CD4-positive, alpha-beta T cell treated with Interferon alpha-2 for 1 hour (primary cell): ENCODE measurements at regions not wholly inside any gene's neighbourhood (a gene's known extent, or its start where the extent isn't known, plus 50 kb on each side); places are given as distances from the start of the nearest gene placed in this dataset.
"Not testable (repeated sequence)": the region's sequence is repeated elsewhere in the genome, so short reads cannot be mapped to it uniquely, and the experiment has no call there.

Source experiments
- DNase-seq, 2 donors: peaks; one replicate each; pipeline ENCODE4 v3.0.0-alpha.2; 2020 to 2022

DNA sequence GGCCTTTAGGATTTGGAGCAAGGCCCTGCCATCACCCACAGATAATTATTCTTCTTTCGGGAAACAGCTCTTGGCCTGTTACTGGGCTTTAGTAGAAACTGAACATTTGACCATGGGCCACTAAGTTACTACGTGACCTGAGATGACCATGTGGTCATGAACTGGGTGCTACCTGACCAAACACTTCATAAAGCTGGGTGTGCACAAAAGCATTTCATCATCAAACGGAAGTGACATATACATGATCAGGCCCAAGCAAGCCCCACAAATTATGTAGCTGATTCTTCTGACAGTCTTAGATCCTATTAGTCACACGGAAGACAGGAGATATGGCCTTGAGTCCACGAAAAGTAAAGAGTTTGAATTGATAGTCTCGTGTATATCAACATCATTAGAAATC lies 130.9 kb upstream of the FBN2 start:
- no peak for DNase-seq

DNA sequence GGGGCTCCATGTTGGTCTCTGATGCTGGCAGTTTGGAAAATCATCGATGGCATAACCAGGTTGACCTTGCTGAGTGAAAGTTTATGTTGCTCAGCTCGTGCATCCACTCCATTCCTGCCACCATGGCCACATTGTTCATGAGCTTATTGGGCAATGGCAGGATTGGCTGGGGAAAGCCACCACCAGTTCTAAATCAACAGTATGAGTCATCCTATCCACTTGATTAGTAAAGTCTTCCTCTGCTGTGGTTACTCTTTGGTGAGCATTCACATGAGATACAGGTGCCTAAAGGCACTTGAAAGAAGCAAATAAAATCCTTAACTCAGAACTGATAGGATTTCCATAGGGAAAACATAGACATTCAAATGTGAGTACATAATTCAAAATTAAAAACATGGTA lies 131.8 kb upstream of the FBN2 start:
- no peak for DNase-seq

DNA sequence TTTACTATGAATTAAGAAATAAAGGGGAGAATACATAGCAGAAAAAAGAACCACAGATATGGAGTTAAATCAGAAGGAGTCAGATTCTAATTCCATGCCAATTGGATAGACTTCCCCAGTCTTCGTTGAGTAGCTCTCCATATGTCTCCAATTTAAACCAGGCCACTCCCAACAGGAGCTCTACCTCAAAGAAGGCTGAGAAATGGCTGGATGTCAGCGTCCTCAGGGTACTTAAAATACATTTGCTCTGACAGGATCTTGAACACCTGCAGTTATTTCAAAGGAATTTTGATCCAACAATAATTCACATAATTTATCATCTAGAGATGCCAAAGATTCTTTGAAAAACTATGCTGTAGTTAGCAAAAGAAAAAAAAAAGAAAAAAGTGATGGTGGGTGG lies 133.9 kb upstream of the FBN2 start:
- DNase-seq = no peak

DNA sequence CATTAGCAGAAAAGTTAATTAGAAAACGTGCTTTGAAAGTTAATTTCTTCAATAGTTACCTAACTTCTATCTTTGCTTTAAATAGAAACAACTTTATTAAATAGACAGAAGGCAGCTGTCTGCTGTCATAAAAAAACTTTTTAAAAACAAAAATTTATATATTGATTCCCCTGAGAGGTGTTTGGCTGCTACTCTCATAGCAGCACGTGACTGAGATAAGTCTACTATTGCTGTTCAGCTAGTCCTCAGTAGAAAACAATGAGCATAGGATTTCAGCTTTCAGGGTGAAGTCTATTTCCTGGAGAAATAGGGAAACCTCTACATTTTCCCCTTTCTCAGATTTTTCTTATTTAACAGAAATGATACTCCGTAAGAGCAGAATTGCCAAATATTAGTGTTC lies 135.0 kb upstream of the FBN2 start:
- DNase-seq = no peak

DNA sequence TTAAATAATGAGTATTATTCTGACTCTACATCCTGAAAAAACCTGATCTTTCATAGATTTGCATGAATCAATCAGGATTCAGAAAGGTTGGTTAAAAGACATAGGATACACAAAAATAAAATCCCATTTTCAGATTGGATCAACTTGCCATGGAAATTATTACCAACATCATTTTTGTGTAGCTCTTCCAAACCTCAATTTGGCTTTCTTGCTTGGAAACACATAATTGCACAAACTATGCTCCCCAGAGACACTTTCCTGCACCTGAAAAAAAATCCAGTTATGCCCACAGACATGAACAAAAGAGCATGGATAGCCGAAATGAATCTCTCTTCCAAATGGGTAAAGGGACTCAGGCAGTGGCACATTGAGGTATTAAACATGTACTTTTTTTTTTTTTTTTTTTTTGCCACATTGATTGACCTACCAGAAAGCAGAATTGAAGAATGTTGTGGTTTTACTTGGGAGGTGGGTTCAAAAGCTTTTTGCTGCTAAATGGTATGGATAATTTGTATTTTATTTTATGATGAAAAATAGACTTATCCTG lies 135.4 kb upstream of the FBN2 start:
- no peak for DNase-seq

DNA sequence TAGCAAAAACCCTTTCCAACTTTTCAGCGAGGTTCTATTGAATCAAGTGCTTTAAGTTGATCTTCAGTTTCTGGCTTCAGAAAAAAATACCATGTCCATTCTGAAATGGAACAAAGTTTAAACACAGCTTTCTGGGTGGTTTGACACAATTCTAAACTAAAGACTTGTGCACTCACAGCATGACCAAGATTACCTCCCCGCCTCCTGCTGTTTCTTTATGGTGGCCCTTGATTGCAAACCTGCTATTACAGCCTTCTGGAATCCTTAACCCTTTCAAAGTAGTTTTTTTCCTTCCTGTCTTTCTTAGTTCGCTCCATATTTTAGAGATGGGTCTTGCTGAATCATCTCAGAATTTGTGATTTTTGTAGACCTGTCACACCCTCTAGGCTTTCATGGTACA lies 135.9 kb upstream of the FBN2 start:
- no peak for DNase-seq

DNA sequence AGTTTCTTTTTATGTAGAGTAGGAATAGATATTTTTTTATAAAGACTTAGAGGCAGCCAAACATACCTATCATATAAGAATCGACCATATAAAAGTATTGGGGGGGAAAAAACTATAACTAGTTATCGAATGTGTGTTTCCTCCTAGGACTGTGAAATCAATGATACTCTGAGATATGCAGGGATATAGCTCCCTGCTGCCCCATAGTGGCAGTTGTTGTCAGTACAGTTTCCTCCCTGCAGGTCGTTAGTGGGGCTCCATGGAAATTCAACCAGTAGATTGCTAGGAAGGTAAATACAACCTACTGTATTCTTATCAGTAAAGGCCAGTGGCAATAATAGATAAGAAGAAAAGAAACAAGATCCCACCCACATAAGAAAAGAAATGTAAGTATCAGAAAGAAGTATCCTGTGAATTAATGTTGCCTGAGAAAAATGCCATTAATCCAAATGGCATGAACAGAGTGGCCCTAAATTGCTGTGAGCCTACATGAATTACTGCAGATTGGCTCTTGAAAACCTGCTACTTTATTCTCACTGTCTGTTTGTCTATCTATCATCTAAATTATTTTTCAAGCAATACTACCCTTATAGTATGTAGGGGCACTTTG lies 136.9 kb upstream of the FBN2 start:
- DNase-seq = peak in 1 of 2 donors; percentile 30

DNA sequence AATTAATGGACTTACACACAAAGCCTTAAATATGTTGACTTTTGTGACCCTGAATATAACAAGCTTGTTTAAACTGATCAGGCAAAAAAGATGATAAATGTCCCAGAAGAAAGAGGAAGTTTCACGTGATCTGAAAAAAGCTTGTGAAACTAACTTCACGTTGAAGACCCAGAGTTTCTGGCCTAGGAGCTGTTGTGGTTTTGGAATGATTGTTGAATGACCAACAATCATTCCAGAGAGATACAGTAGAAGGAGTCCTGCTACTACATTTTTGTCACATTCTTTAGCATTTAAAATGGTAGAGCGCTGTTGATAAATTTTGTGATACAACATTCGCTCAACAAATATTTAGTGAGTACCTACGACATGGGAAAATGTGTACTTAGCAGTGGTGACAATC lies 143.1 kb upstream of the FBN2 start:
- no peak for DNase-seq

DNA sequence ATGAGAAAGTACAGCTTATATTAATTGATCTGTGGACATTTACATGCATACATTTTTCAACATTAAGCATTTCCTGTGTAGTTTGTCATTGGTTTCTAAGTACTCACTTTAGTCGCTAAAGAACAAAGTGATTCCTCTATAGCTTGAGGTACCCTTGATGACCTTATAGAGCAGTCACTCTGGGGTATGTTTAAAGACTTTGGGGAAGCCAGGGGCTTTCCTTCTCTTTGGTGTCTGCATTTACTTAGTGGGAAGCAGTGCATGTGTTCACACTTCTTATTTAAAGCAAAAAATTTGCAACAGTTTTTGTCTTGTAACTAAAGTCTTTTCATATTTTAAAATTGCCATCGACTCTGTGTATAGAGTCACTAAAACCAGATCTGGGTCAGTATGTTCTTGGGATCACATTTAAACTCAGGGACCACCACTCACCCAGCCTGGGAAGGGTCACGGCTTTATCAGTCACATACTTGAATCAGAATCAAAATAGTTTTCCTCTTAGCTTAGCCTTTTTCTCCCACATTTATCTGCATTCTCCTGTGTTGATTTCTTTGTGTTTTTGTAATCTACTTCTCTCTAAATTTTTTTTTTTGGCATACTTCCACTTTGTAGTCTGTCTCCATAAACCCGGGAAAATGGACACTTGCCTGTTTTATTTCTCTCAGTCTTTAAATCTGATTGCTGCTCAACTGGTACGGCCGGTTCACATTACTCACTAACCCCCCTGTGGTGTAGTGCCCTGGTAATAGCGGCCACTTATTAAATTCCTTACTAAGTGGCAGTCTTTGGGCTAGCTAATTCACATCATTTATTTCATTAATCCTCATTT lies 143.9 kb upstream of the FBN2 start:
- no peak for DNase-seq

DNA sequence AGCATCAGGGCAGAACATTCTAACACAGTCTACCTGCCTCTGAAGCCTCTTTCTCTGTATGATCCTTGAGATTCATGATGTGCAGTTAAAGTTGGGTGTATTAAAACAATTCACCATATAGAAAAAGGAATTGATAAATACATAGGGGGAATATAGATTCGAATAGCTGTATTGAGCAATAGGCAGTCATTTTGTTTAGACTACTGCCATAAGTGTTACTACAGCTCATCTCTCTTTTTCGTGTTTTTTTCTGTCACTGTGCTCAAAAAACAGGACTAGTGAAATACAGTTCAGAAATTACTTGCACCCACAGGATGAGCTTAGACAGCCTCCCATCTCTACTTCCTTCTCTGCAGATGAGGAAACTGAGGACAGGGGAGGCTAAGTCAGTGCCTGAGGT lies 144.6 kb upstream of the FBN2 start:
- DNase-seq = no peak

DNA sequence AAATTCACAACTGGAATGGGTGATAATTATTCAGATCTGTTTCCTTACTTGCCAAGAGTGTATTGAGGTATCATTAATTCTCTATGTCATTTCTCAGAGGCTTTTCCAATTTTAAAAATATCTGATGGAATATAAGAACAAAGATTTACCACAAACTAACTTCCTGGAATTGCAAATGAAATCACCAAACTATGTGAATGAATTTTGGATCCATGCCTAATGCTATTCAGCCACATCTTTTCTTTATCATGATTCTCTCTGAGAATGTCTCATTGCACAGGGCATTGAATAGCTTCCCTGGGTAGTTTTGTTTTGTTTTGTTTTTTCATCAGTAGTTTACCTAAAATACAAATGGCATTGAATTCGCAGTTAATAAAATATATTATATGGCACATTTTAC lies 146.9 kb upstream of the FBN2 start:
- no peak for DNase-seq

DNA sequence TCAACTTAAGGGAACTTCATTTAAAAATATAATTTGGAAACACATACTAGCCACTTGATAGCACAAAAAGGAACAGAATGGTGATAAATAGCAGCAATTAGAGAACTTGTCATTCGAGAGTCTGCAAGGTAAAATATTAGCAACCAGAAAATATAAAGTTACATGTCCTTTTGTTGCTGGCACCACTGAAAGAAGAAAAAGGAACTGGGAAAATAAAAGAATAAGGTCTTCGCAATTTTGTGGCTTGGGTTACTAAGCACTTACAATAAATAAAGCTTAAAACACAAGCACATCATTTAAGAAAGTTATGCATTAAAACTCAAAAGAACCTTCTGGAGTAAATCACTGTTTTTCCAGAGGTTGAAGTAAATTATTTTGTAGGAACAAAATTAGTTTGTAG lies 149.9 kb upstream of the FBN2 start:
- no peak for DNase-seq

DNA sequence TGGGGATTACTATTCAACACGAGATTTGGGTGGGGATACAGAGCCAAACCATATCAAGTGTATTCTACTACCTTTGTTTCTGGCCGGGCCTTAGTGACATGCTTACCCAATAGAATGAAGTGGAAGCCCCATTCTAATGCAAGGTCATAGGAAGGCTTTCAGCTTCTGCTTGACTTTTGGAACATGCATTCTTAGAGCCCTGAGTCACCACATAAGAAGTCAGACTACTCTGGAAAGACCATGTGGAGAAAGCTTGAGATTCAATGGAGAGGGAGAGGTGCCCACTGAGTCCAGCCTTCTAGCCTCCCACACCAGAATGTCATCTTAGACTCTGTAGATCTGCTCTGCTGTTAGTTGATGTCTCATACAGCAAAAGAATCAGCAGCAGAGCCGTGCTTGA lies 155.7 kb upstream of the FBN2 start:
- no peak for DNase-seq

DNA sequence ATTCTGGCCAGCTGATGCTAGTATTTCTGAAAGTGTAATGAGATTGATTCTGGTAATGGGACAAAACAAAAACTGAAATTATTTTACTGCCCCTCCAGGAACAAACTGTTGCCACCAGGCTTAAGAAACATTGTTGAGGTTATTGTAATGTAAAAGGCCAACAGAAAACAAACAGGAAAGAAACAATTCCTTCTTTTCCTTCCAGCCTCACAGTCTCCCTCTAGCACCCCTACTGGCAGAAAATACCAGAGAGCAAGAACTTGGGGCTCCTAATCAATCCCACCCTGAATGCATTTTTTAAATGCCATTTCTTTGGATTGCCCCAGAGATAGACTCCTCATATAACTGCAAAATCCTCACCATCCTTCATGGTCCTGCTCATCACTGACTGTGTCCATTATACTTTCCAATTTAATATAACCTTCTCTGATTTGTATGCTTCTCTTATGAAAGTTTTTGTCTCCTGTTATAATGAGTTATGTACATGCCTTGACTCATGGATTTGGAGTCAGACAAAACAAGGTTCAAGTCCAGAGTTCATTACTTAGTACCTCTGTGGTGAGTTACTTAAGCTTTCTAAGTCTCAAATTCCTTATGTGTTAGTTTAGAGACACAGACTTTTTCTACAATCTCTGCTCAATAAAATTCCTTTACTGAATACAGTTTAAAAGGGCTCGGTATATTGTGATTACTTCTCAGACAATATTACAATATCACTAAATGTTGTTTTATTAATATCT lies 157.9 kb upstream of the FBN2 start:
- DNase-seq = no peak

DNA sequence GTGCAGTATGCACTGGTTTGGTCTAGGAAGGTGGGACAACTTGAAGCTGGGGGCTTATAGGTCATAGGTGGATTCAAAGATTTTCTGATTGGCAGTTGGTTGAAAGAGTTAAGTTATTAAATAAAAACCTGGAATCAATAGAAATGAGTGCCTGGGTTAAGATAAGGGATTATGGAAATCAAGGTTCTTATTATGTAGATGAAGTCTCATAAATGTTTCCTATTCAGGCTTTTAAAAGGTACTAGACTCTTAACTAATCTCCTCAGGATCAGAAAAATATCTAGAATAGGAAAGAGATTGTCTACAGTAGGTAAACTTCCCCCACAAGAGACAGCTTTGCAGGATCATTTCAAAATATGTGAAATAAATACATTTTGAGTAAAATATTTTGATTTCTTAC lies 163.3 kb upstream of the FBN2 start:
- no peak for DNase-seq

DNA sequence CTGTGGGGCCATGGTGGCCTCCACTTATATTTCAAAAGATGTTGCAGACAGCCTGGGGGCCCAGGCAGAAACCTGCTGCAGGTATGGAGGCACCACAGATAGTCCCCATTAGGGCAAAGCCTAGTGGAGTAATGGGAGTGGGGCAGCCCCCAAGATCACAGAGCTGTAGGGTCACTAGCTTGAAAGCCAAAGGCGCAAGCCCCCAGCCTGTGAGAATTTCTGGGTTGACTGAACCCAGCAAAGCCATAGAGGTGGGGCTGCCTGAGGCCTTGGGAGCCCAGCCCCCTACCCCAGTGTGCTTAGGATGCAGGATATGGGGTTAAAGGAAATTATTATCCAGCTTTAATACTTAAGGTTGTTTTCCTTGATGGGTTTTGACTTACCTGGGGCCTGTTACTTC lies 165.3 kb upstream of the FBN2 start:
- DNase-seq = no peak

DNA sequence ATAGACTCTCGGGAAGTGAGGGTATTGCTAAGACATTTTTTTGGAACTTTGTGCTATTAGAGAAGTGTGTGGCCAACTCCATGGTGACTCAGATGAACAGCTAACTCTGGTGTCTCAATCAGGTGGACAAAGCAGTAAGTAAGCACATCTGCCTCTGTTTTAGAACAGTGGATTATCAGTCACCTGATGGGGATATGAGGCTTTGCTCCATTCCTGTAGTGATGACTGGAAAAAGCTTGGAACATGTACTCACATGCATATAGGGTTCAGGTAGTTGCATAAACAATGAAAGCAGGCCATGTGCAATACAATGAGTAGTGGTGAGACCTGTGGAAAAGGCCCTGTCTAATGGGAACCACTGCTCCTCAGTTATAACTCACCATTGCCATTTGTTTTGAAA lies 168.2 kb upstream of the FBN2 start:
- no peak for DNase-seq

DNA sequence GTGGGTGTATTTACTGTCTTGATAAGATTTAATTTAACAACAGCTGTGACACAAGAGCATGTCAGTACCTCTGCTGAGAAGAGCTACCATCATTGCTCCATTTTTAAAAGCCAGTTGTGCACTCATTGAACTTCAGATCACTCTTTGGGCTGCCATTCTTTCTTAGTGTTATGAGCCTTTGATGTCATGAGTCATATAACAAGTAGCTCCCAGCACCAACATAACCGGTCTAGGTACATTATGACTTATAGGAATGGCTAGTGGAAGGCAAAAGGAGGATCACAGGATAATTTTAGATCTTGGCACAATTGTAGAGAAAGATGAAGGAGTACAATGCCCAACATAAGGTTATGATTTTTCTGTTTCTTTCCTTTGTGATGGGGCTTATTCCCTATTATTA lies 170.8 kb upstream of the FBN2 start:
- DNase-seq = no peak

DNA sequence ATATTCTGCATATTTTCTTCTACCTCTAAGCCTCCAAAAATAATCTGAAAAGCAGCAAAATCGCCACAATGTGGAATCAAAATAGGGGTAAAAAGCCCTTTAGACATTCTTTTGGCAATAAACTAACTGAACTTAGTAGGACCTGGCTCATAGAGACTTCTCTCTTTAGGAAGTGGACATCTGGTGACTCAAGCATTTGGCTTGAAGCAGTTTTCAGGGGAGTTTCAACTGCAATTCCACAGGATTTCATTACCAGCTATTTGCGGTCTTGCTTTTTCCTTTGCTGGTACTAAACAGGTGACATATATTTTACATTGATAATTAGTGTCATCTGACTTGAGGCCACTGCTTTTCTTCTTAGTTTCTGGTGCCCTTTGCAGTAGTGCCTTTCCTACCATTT lies 173.2 kb upstream of the FBN2 start:
- DNase-seq = no peak

DNA sequence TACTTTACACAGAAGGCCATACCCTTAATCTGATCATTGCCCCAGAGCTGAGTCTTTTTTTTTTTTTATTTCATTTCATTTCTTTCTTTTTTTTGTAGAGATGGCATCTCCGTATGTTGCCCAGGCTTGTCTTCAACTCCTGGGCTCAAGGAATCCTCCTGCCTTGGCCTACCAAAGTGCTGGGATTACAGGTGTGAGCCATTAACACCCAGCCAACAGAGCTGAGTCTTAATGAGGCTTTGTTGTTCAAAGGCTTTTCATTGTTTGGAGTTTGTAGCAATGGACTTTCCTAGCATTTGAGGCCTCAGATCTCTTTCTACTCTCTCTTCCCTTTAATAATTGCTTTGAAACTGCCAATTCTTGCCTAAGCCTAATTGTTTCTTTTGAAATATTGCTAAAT lies 176.5 kb upstream of the FBN2 start:
- DNase-seq = no peak

DNA sequence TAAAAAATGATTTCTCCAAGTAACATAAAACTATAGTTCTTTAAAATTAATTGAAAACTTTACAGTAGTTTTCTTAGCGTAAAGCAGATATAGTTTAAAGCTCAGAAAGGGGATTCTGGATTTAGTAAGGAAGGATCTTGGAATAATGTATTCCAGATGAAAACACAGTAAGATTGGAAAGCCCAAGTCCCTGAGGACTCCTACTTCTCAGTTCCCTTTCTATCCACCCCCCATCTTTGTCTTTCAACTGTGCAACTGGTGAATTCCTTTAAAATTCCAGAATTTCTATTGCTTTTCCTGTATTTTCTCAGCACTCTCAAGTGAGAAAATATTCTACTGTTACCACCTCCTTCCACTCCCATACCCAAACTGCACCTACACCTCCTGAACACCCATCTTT lies 184.5 kb upstream of the FBN2 start:
- DNase-seq = no peak

DNA sequence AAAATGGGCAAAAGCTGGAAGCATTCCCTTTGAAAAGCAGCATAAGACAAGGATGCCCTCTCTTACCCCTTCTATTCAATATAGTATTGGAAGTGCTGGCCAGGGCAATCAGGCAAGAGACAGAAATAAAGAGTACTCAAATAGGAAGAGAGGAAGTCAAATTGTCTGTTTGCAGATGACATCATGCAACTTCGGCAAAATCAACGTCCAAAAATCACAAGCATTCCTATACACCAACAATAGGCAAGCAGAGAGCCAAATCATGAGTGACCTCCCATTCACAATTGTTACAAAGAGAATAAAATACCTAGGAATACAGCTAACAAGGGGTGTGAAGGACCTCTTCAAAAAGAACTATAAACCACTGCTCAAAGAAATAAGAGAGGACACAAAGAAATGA lies 192.0 kb upstream of the FBN2 start:
- not testable (repeated sequence) for DNase-seq

DNA sequence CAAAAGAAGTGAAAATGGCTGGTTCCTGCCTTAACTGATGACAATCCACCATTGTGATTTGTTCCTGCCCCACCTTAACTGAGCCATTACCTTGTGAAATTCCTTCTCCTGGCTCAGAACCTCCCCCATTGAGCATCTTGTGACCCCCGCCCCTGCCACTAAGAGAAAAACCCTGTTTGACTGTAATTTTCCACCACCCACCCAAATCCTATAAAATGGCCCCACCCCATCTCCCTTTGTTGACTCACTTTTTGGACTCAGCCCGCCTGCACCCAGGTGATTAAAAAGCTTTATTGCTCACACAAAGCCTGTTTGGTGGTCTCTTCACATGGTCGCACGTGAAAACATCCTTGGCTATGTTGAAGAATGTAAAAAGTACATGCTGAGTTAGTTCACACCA lies 197.6 kb upstream of the FBN2 start:
- not testable (repeated sequence) for DNase-seq

DNA sequence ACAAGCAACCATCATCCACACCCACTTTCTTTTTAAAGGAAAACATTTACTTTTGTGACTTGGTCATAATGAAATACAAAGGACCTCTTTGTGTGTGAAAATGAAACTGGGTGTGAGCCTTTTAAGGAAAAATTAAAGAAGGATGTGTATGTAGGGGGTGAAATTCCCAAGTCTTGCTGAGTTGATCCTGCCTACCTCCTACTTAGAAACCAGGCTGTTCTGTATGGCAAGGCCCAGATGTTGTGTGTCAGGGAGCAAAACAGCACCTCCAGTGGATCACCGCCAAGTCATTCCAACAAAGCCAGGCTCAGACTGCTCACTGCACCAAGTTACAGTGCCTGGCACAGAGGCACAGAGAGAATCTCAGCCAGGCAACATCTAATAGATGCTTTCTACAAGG lies 198.5 kb upstream of the FBN2 start:
- DNase-seq = no peak
